CD4-positive, alpha-beta T cell treated with Interleukin-21 for 1 hour (primary cell): ENCODE measurements at regions not wholly inside any gene's neighbourhood (a gene's known extent, or its start where the extent isn't known, plus 50 kb on each side); places are given as distances from the start of the nearest gene placed in this dataset.

Experiments used
- DNase-seq: peaks from one replicate; pipeline ENCODE4 v3.0.0-alpha.2; 2020

- no peak for DNase-seq
Observed at GRCh38 chr1:22247527-22248245, 104.8 kb upstream of the WNT4 start.

- DNase-seq, result no peak
Observed at GRCh38 chr1:22248746-22249145, 105.8 kb upstream of the WNT4 start.

GRCh38 chr1:22249928-22250680 lies 107.2 kb upstream of the WNT4 start:
- no peak for DNase-seq

- DNase-seq, result no peak
Observed at GRCh38 chr1:22250724-22251123, 107.8 kb upstream of the WNT4 start.

- no peak for DNase-seq
Observed at GRCh38 chr1:22252251-22252650, 109.4 kb upstream of the WNT4 start.

DNA sequence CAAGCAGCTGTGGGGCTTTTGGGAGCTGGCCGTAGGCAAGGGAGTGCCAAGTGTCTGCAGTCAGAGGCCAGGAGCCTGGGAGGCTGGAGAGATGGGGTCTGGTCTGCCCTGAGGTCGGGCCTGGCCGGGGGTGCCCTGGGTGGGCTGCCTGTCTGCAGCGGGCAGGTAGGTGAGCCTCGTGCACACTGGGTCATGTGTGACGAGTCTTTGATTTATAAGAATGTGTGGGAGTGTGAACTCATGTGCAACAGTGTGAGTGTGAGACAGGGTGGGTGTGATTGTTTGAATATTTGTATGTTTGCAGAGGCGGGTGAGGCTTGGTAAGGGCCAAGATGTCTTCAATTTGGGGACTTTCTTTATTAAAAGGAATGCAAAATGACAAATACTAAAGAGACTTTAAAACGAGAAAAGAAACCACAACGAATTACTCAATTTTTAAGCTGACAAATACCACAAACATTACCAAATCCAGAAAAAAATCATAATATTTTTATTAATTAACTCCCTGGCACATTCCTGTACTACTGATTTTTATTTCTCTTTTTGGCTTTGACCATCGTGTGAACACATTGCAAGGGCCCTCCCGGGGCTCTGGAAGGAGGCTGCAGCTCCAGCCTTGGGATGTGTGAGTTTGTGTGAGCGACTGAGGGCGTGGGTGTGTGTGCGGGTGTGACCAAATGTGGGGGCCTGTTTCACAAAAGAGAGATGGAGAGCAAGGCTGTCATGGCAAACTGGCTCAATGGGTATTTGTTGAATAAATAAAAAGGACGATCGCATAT lies 110.3 kb upstream of the WNT4 start:
- DNase-seq, result no peak

DNA sequence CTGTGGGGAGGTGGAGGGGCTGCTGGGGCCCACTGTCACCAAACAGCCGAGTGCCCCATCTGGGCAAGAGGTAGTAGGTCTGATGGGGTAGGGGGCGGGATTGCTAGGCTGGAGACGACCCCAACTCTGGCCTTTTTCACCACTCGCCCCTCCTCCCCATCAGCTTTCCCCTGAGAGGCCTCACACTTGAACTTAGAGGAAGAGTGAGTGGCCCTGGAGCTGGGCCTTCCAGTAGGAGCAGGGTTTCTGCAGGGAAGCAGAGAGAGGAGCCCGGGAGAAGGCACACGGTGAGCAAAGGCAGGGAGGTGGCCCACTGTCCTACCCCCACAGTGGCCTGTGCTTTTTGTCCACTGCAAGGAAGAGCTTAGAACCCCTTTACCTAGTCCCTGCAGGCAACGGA lies 111.9 kb upstream of the WNT4 start:
- DNase-seq, result no peak

- no peak for DNase-seq
Observed at GRCh38 chr1:22255341-22256212, 112.7 kb upstream of the WNT4 start.

DNA sequence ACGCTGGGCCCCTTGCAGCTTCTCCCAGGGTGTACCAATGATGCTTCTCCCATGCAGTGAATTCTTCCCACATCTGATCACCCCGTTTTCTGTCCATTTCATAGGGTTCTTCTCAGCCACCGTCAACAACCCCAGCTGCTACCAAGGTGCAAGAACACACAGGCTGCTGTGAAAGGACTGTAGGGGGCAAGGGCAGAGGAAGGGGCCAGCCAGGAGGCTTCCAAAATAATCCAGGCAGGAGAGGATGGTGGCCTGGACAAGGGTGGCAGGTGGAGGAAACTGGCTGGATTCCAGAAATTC lies 113.3 kb upstream of the WNT4 start:
- DNase-seq, result no peak

DNA sequence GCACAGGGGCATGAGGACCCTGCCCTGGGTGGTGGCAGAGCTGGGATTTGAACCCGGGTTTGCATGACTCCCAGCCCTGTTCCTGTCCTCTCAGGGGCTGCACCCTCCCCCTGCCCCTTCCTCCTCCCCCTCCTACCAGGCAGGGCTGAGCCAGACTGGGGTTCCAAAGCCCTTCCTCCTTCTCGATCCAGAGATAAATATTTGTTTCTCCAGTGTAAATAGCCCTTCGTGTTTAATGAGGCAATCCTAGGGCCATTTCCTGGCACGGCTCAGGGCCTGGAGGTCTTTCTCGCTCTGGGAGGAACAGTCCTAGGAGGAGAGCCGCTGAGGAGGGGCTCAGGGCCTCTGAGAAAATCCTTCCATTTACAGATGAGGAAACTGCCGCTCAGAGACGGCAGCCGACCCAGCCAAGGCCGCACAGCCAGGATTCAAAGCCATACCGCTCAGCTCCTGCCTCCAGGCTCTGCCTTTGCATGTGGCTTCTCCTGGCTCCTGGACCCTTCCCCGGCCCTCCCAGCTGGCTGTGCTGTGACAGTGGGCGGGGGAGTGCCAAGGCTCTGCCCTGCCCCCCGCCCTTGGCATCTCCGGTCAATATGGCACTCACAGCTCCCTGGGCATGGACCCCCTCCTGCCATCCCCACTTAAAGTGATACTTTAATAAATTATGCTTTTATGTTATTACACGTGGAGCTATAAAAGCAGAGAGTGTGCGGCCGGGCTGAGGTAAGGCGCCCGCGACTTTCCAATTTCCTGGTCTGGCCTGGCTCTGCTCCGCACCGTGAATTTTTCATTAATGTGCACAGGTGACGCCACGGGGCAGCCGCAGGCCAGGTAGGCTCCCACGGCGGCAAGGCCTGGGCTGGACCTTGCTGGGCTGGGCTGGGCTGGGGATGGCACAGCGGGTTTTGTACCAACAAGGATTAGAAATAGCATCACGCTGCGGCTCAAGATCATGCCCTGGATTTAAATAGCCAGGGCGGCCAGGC lies 114.7 kb upstream of the WNT4 start:
- no peak for DNase-seq

GRCh38 chr1:22258698-22259097 lies 115.8 kb upstream of the WNT4 start:
- DNase-seq, result no peak

DNA sequence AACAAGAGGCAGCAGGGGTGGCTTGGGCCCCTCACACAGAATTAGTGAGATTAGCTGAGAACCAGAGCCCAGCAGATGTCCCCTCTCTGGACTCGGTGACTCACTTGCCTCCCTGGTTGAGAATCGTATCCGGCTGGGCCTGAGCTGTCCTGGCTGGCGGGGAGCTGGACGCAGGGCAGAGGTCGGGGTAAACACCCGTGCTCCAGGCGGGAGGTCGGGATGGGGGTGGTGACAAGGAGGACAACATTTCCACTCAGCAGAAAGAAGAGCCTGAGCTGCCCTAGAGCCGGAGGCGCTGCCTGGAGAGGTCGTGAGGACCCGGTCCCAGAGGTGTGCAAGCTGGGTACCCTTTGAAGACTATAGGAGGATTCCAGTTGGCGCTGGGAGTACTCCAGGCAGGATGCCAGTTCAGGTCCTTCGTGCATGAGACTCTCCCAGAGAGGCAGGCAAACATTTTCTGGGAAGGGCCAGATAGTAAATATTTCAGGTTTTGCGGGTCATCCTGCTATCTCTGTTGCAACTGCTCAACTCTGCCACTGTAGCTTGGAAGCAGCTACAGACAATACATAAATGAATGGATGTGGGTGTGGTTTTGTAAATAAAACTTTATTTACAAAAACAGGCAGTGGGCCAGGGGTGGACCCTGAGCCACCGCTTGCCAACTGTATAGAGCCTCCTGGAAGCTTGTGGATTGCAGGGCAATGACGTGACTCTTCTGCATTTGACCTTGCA lies 116.8 kb upstream of the WNT4 start:
- DNase-seq, result no peak

- no peak for DNase-seq
Observed at GRCh38 chr1:22260860-22261432, 118.0 kb upstream of the WNT4 start.

- DNase-seq, result no peak
Observed at GRCh38 chr1:22261580-22261979, 118.7 kb upstream of the WNT4 start.

DNA sequence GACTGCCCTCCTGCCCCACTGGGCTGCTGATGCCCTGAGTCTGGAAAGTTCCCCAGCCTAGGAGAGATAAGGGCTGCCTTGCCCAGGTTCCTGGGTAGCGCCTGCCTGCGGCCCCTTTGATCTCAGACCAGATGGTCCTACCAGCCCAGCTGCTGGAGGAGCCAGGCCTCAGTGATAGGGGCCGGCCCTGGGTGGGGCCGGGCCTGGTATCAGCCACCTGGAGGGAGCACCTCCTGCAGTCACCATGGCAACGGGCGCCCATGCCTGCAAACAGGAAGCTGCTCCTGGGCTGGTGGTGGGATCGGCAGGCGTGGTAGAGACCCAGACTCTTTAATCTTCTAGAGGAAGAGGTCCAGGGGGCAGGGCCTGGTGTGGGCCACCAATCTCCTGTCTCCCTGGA lies 119.7 kb upstream of the WNT4 start:
- DNase-seq, result no peak

DNA sequence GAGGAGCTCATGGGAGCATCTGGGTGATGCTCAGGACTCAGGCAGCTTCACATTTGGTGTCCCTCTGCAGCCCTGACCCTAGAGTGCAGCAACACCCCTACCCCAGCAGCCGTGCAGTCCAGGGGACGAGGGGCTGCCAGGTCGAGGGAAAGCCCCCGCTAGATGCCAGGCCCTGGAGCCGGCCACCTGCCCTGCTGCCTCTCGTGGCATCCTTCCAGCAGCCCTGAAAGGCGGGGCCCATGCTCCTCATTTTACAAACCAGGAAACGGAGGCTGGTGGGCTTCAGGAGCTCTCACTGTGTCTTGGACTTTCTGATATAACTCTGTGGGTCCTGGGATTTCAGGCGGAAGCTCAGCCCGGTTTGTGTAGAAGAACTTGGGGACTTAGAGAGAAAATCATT lies 120.5 kb upstream of the WNT4 start:
- DNase-seq, result no peak

GRCh38 chr1:22264464-22265341 lies 121.8 kb upstream of the WNT4 start:
- no peak for DNase-seq

- no peak for DNase-seq
Observed at GRCh38 chr1:22266141-22266540, 123.2 kb upstream of the WNT4 start.

GRCh38 chr1:22267413-22268175 lies 124.7 kb upstream of the WNT4 start:
- no peak for DNase-seq
